HepG2 (cell line): ENCODE measurements at regions not wholly inside any gene's neighbourhood (a gene's known extent, or its start where the extent isn't known, plus 50 kb on each side); places are given as distances from the start of the nearest gene placed in this dataset.

ENCODE experiments used
- ATAC-seq: fragments of 200-7000 bp; cut with Tn5 transposase; 3 replicates; pipeline ENCODE4 v1.9.1; 2020; ENCODE audit warnings: mild to moderate bottlenecking, moderate library complexity
- BruUV-seq: library from RNA; stranded (reverse); fragments of 400-500 nt; replicated peaks from 2 replicates; lab custom pipeline; 2021; lab: Mats Ljungman, UMichigan
- CTCF ChIA-PET: fragments of 300-600 bp; formaldehyde crosslinking; extraction: SDS; loops from one replicate; lab custom pipeline; 2021; ENCODE audit warnings: low total read pairs, inconsistent platforms, low intra/inter-chr PET ratio; lab: Yijun Ruan, JAX
- POLR2A ChIA-PET: fragments of 350-600 bp; sonication (Branson Sonifier 250); formaldehyde crosslinking; loops from one replicate; lab custom pipeline; 2020; ENCODE audit warnings: antibody characterized with exemption, inconsistent platforms; lab: Yijun Ruan, JAX
- DNase-seq: peaks from one replicate; pipeline ENCODE4 v3.0.0-alpha.2; 2015; ENCODE audit warnings: low spot score
- FAIRE-seq: peaks from 3 replicates; lab custom pipeline; 2011; peaks lifted over from hg19 to GRCh38; lab: Jason Lieb, UNC
- H2AFZ ChIP-seq: one replicate; pipeline ENCODE4 v1.6.1; 2011; ENCODE audit warnings: low read length, inconsistent platforms
- H3K27ac ChIP-seq: fragments of 300-600 bp; 3 replicates; pipeline ENCODE4 v1.8.0; 2011; ENCODE audit warnings: mixed run types, mild to moderate bottlenecking, mixed read lengths, low read length, inconsistent platforms; ENCODE audit not compliant: insufficient read depth; ENCODE audit errors: extremely low read length
- H3K27me3 ChIP-seq, 2 experiments: fragments of 200-600 bp in 1 of 2; 2 replicates in 1 of 2; 3 replicates in 1 of 2; pipeline versions ENCODE4 v1.6.0 to v1.8.0; 2011; ENCODE audit warnings: low read length in 2 of 2, mild to moderate bottlenecking in 2 of 2, moderate library complexity in 2 of 2, inconsistent platforms in 1 of 2; ENCODE audit not compliant: insufficient read depth in 2 of 2, control insufficient read depth in 1 of 2
- H3K36me3 ChIP-seq, 2 experiments: fragments of 200-600 bp in 1 of 2; replicated peaks in 1 of 2; 2 replicates in 1 of 2; 3 replicates in 1 of 2; pipeline versions ENCODE4 v1.5.1 to v1.8.0; 2011; ENCODE audit warnings: low read length in 2 of 2, inconsistent platforms in 1 of 2; ENCODE audit not compliant: insufficient read depth in 2 of 2, control insufficient read depth in 1 of 2
- H3K4me1 ChIP-seq: 2 replicates; pipeline ENCODE4 v1.5.1; 2012; ENCODE audit warnings: low read length, inconsistent platforms; ENCODE audit not compliant: insufficient read depth
- H3K4me2 ChIP-seq: 2 replicates; pipeline ENCODE4 v1.6.0; 2011; ENCODE audit warnings: low read depth, low read length, inconsistent platforms
- H3K4me3 ChIP-seq, 3 experiments: fragments of 200-600 bp in 1 of 3; sonication (generic), shearing (Covaris generic) in 1 of 3; replicated peaks in 1 of 3; 2 replicates each; pipeline ENCODE4 v1.5.1; 2011 to 2016; ENCODE audit warnings: low read length in 3 of 3, inconsistent platforms in 2 of 3, low read depth in 2 of 3, mild to moderate bottlenecking in 2 of 3, control low read depth in 1 of 3, mixed read lengths in 1 of 3; ENCODE audit not compliant: insufficient read depth in 1 of 3
- H3K79me2 ChIP-seq: one replicate; pipeline ENCODE4 v1.6.1; 2011; ENCODE audit warnings: low read length, inconsistent platforms; ENCODE audit not compliant: insufficient read depth
- H3K9ac ChIP-seq: 2 replicates; pipeline ENCODE4 v1.6.0; 2011; ENCODE audit warnings: mild to moderate bottlenecking, low read depth, low read length, inconsistent platforms; ENCODE audit not compliant: insufficient read depth
- H3K9me3 ChIP-seq: 2 replicates; pipeline ENCODE4 v1.5.1; 2012; ENCODE audit warnings: mild to moderate bottlenecking, low read length
- H4K20me1 ChIP-seq: 2 replicates; pipeline ENCODE4 v1.6.0; 2011; ENCODE audit warnings: inconsistent platforms, mild to moderate bottlenecking, low read length, moderate library complexity; ENCODE audit not compliant: insufficient read depth
- ATF7 ChIP-seq, 2 experiments: fragments of 450-650 bp in 1 of 2; sonication (generic) in 1 of 2; formaldehyde crosslinking in 1 of 2; IDR thresholded peaks; 2 replicates each; pipeline versions ENCODE4 v1.4.0 to v1.6.1; 2016 to 2020; ENCODE audit warnings: antibody characterized with exemption in 1 of 2, mild to moderate bottlenecking in 1 of 2, missing genetic modification reagents in 1 of 2
- BCL3 ChIP-seq: sonication (generic); formaldehyde crosslinking; IDR thresholded peaks from 2 replicates; pipeline ENCODE4 v1.5.1; 2020; ENCODE audit warnings: mild to moderate bottlenecking, missing genetic modification reagents, moderate library complexity
- CREBL2 ChIP-seq: sonication (generic); formaldehyde crosslinking; IDR thresholded peaks from 2 replicates; pipeline ENCODE4 v1.8.1; 2023; ENCODE audit warnings: missing genetic modification reagents, mild to moderate bottlenecking, borderline replicate concordance
- FOXA1 ChIP-seq, 2 experiments: fragments of 450-650 bp in 1 of 2; sonication (generic) in 1 of 2; formaldehyde crosslinking in 1 of 2; IDR thresholded peaks; 2 replicates each; pipeline versions ENCODE4 v1.4.0 to v1.6.1; 2016 to 2020; ENCODE audit warnings: missing genetic modification reagents in 1 of 2
- JUND ChIP-seq: sonication (generic); formaldehyde crosslinking; IDR thresholded peaks from 2 replicates; pipeline ENCODE4 v1.8.0; 2022; ENCODE audit warnings: mild to moderate bottlenecking, missing genetic modification reagents
- KAT8 ChIP-seq: IDR thresholded peaks from 2 replicates; pipeline ENCODE4 v1.6.1; 2016; ENCODE audit warnings: missing genetic modification reagents, missing compliant biosample characterization
- KDM2A ChIP-seq: sonication (generic); formaldehyde crosslinking; IDR thresholded peaks from 2 replicates; pipeline ENCODE4 v1.4.0; 2020; ENCODE audit warnings: low read depth, missing genetic modification reagents, borderline replicate concordance
- NFKB2 ChIP-seq: sonication (generic); formaldehyde crosslinking; IDR thresholded peaks from 2 replicates; pipeline ENCODE4 v1.4.0; 2020; ENCODE audit warnings: missing genetic modification reagents, borderline replicate concordance
- NFKBIZ ChIP-seq: IDR thresholded peaks from 2 replicates; pipeline ENCODE4 v1.6.1; 2018; ENCODE audit warnings: missing genetic modification reagents, missing compliant biosample characterization
- POLR2G ChIP-seq: fragments of 200-400 bp; formaldehyde crosslinking; IDR thresholded peaks from 2 replicates; pipeline ENCODE4 v1.6.1; 2018; ENCODE audit warnings: mild to moderate bottlenecking, low read depth, low read length, moderate library complexity
- RARG ChIP-seq: sonication (generic); formaldehyde crosslinking; IDR thresholded peaks from 2 replicates; pipeline ENCODE4 v1.4.0; 2020; ENCODE audit warnings: low read depth, mild to moderate bottlenecking, missing genetic modification reagents
- SPEN ChIP-seq: sonication (generic); formaldehyde crosslinking; IDR thresholded peaks from 2 replicates; pipeline ENCODE4 v1.5.1; 2020; ENCODE audit warnings: low read depth, mild to moderate bottlenecking, missing genetic modification reagents
- ZBTB21 ChIP-seq: sonication (generic); formaldehyde crosslinking; IDR thresholded peaks from 2 replicates; pipeline ENCODE4 v1.4.0; 2020; ENCODE audit warnings: missing genetic modification reagents
- ZNF296 ChIP-seq: sonication (generic); formaldehyde crosslinking; conservative IDR thresholded peaks from 2 replicates; pipeline ENCODE4 v1.5.0; 2020; ENCODE audit warnings: mild to moderate bottlenecking, missing genetic modification reagents
- ZNF331 ChIP-seq: sonication (generic); formaldehyde crosslinking; IDR thresholded peaks from 2 replicates; pipeline ENCODE4 v1.4.0; 2020; ENCODE audit warnings: missing genetic modification reagents
- ZNF549 ChIP-seq: sonication (generic); formaldehyde crosslinking; IDR thresholded peaks from 2 replicates; pipeline ENCODE4 v1.5.0; 2020; ENCODE audit warnings: missing genetic modification reagents
- WGBS: methylation state at CpG from one replicate; pipeline ENCODE4 v1.1.6; 2017; ENCODE audit warnings: low lambda C conversion rate; 5-methylcytosine and 5-hydroxymethylcytosine counted together
- in situ Hi-C: cut with HindIII; loops from 2 replicates; pipeline ENCODE4 v1.10.0; 2017; ENCODE audit warnings: low pct_unique_long_range_greater_than_20kb; ENCODE audit not compliant: extremely low pct_ligation_motif_present
- intact Hi-C: fragments of 100-400 bp; cut with micrococcal nuclease; formaldehyde crosslinking; loops from one replicate; pipeline ENCODE4 v1.10.0; 2022; ENCODE audit not compliant: unreplicated experiment
- TF ChIP-seq, protein P1 (sequence below): sonication (generic); formaldehyde crosslinking; IDR thresholded peaks from 2 replicates; pipeline ENCODE4 v1.9.0; 2022; ENCODE audit warnings: missing genetic modification reagents, mild to moderate bottlenecking, borderline replicate concordance
- TF ChIP-seq, protein P2 (sequence below): IDR thresholded peaks from 2 replicates; pipeline ENCODE4 v1.6.1; 2016; ENCODE audit warnings: mild to moderate bottlenecking

DNA sequence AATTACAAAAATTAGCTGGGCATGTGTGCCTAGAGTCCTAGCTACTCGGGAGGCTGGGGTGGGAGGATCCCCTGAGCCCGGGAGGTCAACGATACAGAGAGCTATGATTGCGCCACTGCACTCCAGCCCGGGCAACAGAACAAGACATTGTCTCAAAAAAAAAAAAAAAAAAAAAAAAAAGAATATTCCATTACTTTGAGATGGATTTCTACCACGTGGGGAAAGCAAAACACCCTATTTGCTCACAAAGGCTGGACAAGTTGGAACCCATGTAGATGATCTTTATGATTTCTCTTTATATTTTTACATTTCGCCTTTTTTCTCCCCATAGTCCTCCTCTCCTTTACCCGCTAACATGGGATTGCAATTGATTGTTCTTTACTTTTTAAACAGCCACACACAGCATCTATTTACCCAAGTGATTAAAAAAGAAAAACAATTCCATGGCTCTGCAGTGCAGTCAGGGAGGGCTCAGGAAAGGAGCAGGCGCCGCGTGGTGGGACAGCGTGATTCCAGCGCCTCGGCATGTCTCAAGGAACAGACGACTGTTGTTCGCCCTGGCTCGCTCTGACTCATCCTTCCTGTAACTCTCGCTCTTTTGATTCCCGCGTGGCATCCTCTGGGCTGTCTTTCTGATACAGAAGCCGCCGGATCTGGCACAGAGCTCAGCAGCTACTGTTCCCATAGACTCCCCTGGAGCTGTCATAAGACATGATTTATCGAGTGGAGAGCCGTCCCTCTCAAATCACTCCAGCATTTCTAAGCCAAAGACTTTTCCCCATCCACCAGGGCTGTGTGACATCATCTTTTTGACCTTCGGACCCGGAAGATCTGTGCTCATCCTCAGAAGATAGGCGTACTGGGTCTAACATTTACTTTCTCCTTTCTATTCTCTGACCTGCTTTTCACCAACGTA, 230.4 kb upstream of the AGAP1 start:
- ChIA-PET CTCF (no interaction called here), POLR2A (no interaction called here)
- Histone ChIP-seq H3K36me3 (no peaks in the 10 kb centered on the region), H3K4me3 (peak overlapping the region; percentile 6 to 60 (median 11); a peak in 3 of 6 replicates), H4K20me1 (no peaks in the 10 kb centered on the region), H3K27me3 (peaks cover 2 to 29% of the 10 kb centered on the region in 2 experiments; a peak in 3 of 5 replicates), H2AFZ (no peak overlapping the region), H3K27ac (no peak overlapping the region), H3K4me1 (peaks cover 62% of the 10 kb centered on the region), H3K9me3 (peaks cover 7% of the 10 kb centered on the region; the same call in 1 of the 2 replicates), H3K79me2 (no peaks in the 10 kb centered on the region), H3K9ac (peak overlapping the region; percentile 42), H3K4me2 (peak overlapping the region; percentile 83)
- in situ Hi-C loops: no loop called here
- peak; percentile 86 for DNase-seq
- WGBS: 3% methylated on average over 28 of the region's 28 CpGs
- peak; percentile 36 for FAIRE-seq
- peak; percentile 69 for ATAC-seq
- TSS peak; percentile 76 for BruUV-seq
- intact Hi-C loops: loop anchor here (10.0 kb wide), 1 partner anchor 331 kb away; no protein-coding TSS in a partner anchor
- TF ChIP-seq CREBL2: peak; percentile 21; the same call in 1 of the 2 replicates
- peak; percentile 54 for TF ChIP-seq POLR2G
- TF ChIP-seq KAT8 (CRISPR knock-in tag): 0 out of 2 replicates have a peak, but pooled peaks have one; percentile 20
- no peak for TF ChIP-seq SPEN (CRISPR knock-in tag)
- peak; percentile 54; the same call in 1 of the 2 replicates for TF ChIP-seq BCL3
- no peak for TF ChIP-seq ZNF549 (CRISPR knock-in tag)
- TF ChIP-seq KDM2A (CRISPR knock-in tag): peak; percentile 33; the same call in 1 of the 2 replicates
- TF ChIP-seq FOXA1 (IDR thresholded peaks at IDR 0.05): no peak
- peak; percentile 16; the same call in 1 of the 2 replicates for TF ChIP-seq FOXA1 (CRISPR knock-in tag; IDR thresholded peaks at IDR 0.05)
- TF ChIP-seq ZNF331 (CRISPR knock-in tag): no peak
- TF ChIP-seq, protein P1, sequence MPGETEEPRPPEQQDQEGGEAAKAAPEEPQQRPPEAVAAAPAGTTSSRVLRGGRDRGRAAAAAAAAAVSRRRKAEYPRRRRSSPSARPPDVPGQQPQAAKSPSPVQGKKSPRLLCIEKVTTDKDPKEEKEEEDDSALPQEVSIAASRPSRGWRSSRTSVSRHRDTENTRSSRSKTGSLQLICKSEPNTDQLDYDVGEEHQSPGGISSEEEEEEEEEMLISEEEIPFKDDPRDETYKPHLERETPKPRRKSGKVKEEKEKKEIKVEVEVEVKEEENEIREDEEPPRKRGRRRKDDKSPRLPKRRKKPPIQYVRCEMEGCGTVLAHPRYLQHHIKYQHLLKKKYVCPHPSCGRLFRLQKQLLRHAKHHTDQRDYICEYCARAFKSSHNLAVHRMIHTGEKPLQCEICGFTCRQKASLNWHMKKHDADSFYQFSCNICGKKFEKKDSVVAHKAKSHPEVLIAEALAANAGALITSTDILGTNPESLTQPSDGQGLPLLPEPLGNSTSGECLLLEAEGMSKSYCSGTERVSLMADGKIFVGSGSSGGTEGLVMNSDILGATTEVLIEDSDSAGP: peak; percentile 46; the same call in 1 of the 2 replicates
- no peak for TF ChIP-seq RARG (CRISPR knock-in tag)
- no peak for TF ChIP-seq ZNF296 (CRISPR knock-in tag)
- peak; percentile 57 for TF ChIP-seq ATF7 (IDR thresholded peaks at IDR 0.05)
- TF ChIP-seq ATF7 (CRISPR knock-in tag; IDR thresholded peaks at IDR 0.05): no peak
- TF ChIP-seq, protein P2, sequence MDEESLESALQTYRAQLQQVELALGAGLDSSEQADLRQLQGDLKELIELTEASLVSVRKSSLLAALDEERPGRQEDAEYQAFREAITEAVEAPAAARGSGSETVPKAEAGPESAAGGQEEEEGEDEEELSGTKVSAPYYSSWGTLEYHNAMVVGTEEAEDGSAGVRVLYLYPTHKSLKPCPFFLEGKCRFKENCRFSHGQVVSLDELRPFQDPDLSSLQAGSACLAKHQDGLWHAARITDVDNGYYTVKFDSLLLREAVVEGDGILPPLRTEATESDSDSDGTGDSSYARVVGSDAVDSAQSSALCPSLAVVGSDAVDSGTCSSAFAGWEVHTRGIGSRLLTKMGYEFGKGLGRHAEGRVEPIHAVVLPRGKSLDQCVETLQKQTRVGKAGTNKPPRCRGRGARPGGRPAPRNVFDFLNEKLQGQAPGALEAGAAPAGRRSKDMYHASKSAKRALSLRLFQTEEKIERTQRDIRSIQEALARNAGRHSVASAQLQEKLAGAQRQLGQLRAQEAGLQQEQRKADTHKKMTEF: peak; percentile 40; the same call in 1 of the 2 replicates
- TF ChIP-seq NFKBIZ (CRISPR knock-in tag): peak; percentile 33; the same call in 1 of the 2 replicates
- 0 out of 2 replicates have a peak, but pooled peaks have one; percentile 27 for TF ChIP-seq NFKB2 (CRISPR knock-in tag)
- TF ChIP-seq ZBTB21: 0 out of 2 replicates have a peak, but pooled peaks have one; percentile 22
- peak; percentile 78 for TF ChIP-seq JUND
